HEK293 (cell line): ENCODE measurements at regions not wholly inside any gene's neighbourhood (a gene's known extent, or its start where the extent isn't known, plus 50 kb on each side); places are given as distances from the start of the nearest gene placed in this dataset.
"Not testable (repeated sequence)": the region's sequence is repeated elsewhere in the genome, so short reads cannot be mapped to it uniquely, and the experiment has no call there.

Experiments used
- BCL11A ChIP-seq: fragments of 450-650 bp; formaldehyde crosslinking; IDR thresholded peaks from 2 replicates; pipeline ENCODE4 v1.5.1; 2016; ENCODE audit warnings: low read depth, missing biosample characterization, missing genetic modification characterization
- CTCF ChIP-seq: fragments of 450-650 bp; formaldehyde crosslinking; IDR thresholded peaks from 2 replicates; pipeline ENCODE4 v1.5.1; 2016; ENCODE audit warnings: missing biosample characterization, missing genetic modification characterization
- HOXA7 ChIP-seq: sonication (generic); formaldehyde crosslinking; IDR thresholded peaks from 2 replicates; pipeline ENCODE4 v1.8.1; 2022; ENCODE audit warnings: missing genetic modification reagents, borderline replicate concordance
- TCF7L2 ChIP-seq: IDR thresholded peaks from 2 replicates; pipeline ENCODE4 v1.6.1; 2011; ENCODE audit warnings: low read depth, mild to moderate bottlenecking, inconsistent platforms, low read length, moderate library complexity, borderline replicate concordance
- ZNF148 ChIP-seq: fragments of 450-650 bp; formaldehyde crosslinking; IDR thresholded peaks from 2 replicates; pipeline ENCODE4 v1.5.0; 2017; ENCODE audit warnings: missing biosample characterization, missing genetic modification characterization, borderline replicate concordance
- ZNF23 ChIP-seq: fragments of 450-650 bp; formaldehyde crosslinking; IDR thresholded peaks from 2 replicates; pipeline ENCODE4 v1.5.1; 2016; ENCODE audit warnings: missing biosample characterization, missing genetic modification characterization, borderline replicate concordance
- ZNF280D ChIP-seq: fragments of 450-650 bp; formaldehyde crosslinking; IDR thresholded peaks from 2 replicates; pipeline ENCODE4 v1.5.1; 2016; ENCODE audit warnings: missing biosample characterization, missing genetic modification characterization
- ZNF513 ChIP-seq: fragments of 450-650 bp; IDR thresholded peaks from 2 replicates; pipeline ENCODE4 v1.5.1; 2018; ENCODE audit warnings: missing biosample characterization, missing genetic modification characterization
- ZNF791 ChIP-seq: fragments of 450-650 bp; formaldehyde crosslinking; IDR thresholded peaks from 2 replicates; pipeline ENCODE4 v1.5.1; 2016; ENCODE audit warnings: missing biosample characterization, missing genetic modification characterization

- not testable (repeated sequence) for TF ChIP-seq CTCF (tag by site-specific recombination); ZNF280D (tag by site-specific recombination); BCL11A; ZNF148 (tag by site-specific recombination); ZNF23 (tag by site-specific recombination); ZNF791 (tag by site-specific recombination); TCF7L2; ZNF513 (tag by site-specific recombination); HOXA7 (CRISPR knock-in tag)
Observed at GRCh38 chr10:53485422-53485821, 712.8 kb upstream of the MBL2 start.
